Naive thymus-derived CD4-positive, alpha-beta T cell (primary cell): ENCODE measurements at regions not wholly inside any gene's neighbourhood (a gene's known extent, or its start where the extent isn't known, plus 50 kb on each side); places are given as distances from the start of the nearest gene placed in this dataset.
"Not testable (repeated sequence)": the region's sequence is repeated elsewhere in the genome, so short reads cannot be mapped to it uniquely, and the experiment has no call there.

Experiments
- ATAC-seq: fragments of 150-1000 bp; cut with Tn5 transposase; 2 replicates; pipeline ENCODE4 v1.10.0; 2021; ENCODE audit warnings: mild to moderate bottlenecking, moderate library complexity
- CTCF ChIA-PET: fragments of 350-600 bp; sonication (Branson Sonifier 250); formaldehyde crosslinking; loops from one replicate; lab custom pipeline; 2021; ENCODE audit warnings: antibody characterized with exemption; lab: Charles Lee
- POLR2A ChIA-PET: fragments of 350-600 bp; sonication (Branson Sonifier 250); formaldehyde crosslinking; loops from one replicate; lab custom pipeline; 2021; ENCODE audit warnings: antibody characterized with exemption, inconsistent platforms; lab: Charles Lee
- DNase-seq, 9 donors: peaks; one replicate each; pipeline versions ENCODE4 v3.0.0 to v3.0.0-alpha.2; 2020 to 2022; ENCODE audit warnings: mixed read lengths in 1 of 9
- H3K27ac ChIP-seq: one replicate; pipeline ENCODE4 v1.7.0; 2013; ENCODE audit warnings: mild to moderate bottlenecking, low read depth, low read length, moderate library complexity
- H3K27me3 ChIP-seq, 2 donors: one replicate each; pipeline ENCODE4 v1.7.0; 2013; ENCODE audit warnings: low read length in 2 of 2, mild to moderate bottlenecking in 2 of 2, moderate library complexity in 2 of 2; ENCODE audit not compliant: control insufficient read depth in 2 of 2, insufficient read depth in 2 of 2
- H3K36me3 ChIP-seq, 3 experiments: 1 replicate in 2 of 3; 2 replicates in 1 of 3; pipeline ENCODE4 v1.7.0; 2013; ENCODE audit warnings: low read length in 3 of 3, mild to moderate bottlenecking in 3 of 3, moderate library complexity in 1 of 3; ENCODE audit not compliant: insufficient read depth in 3 of 3, control insufficient read depth in 2 of 3
- H3K4me1 ChIP-seq, 2 donors: one replicate each; pipeline ENCODE4 v1.7.0; 2013; ENCODE audit warnings: low read length in 2 of 2, mild to moderate bottlenecking in 2 of 2, moderate library complexity in 1 of 2; ENCODE audit not compliant: control insufficient read depth in 2 of 2, insufficient read depth in 2 of 2
- H3K4me3 ChIP-seq: 2 replicates; pipeline ENCODE4 v1.7.0; 2013; ENCODE audit warnings: mild to moderate bottlenecking, low read length
- H3K9me3 ChIP-seq, 3 experiments: 1 replicate in 2 of 3; 2 replicates in 1 of 3; pipeline ENCODE4 v1.7.0; 2013; ENCODE audit warnings: low read length in 3 of 3; ENCODE audit not compliant: control insufficient read depth in 2 of 3
- H3K27ac Mint-ChIP-seq, 9 donors: one replicate each; pipeline ENCODE4 v1.8.0; 2020 to 2022; ENCODE audit warnings: mixed read lengths in 9 of 9, mild to moderate bottlenecking in 8 of 9, moderate library complexity in 5 of 9, inconsistent platforms in 2 of 9
- H3K27me3 Mint-ChIP-seq, 5 donors: one replicate each; pipeline ENCODE4 v1.8.0; 2021 to 2022; ENCODE audit warnings: mixed read lengths in 5 of 5, mild to moderate bottlenecking in 1 of 5
- H3K36me3 Mint-ChIP-seq, 5 donors: one replicate each; pipeline ENCODE4 v1.8.0; 2020 to 2022; ENCODE audit warnings: mixed read lengths in 5 of 5, mild to moderate bottlenecking in 3 of 5, inconsistent platforms in 1 of 5
- H3K4me1 Mint-ChIP-seq, 7 donors: one replicate each; pipeline ENCODE4 v1.8.0; 2020 to 2022; ENCODE audit warnings: mixed read lengths in 7 of 7, mild to moderate bottlenecking in 3 of 7, inconsistent platforms in 1 of 7
- H3K4me3 Mint-ChIP-seq, 10 donors: one replicate each; pipeline ENCODE4 v1.8.0; 2020 to 2022; ENCODE audit warnings: mild to moderate bottlenecking in 10 of 10, mixed read lengths in 10 of 10, moderate library complexity in 6 of 10, inconsistent platforms in 2 of 10
- H3K9me3 Mint-ChIP-seq, 11 donors: one replicate each; pipeline ENCODE4 v1.8.0; 2020 to 2022; ENCODE audit warnings: mixed read lengths in 11 of 11, mild to moderate bottlenecking in 4 of 11, inconsistent platforms in 1 of 11, moderate library complexity in 1 of 11
- intact Hi-C, 2 donors: fragments of 100-400 bp; cut with micrococcal nuclease; formaldehyde crosslinking; loops; one replicate each; pipeline ENCODE4 v1.15.1; 2023

GRCh38 chrX:140226037-140226436, 260.7 kb upstream of the CXorf66 start:
- H3K4me3 Mint-ChIP-seq, H3K27ac ChIP-seq, CTCF ChIA-PET, ATAC-seq, POLR2A ChIA-PET, H3K27me3 Mint-ChIP-seq, H3K9me3 ChIP-seq, H3K36me3 Mint-ChIP-seq, H3K4me1 Mint-ChIP-seq, DNase-seq, H3K4me3 ChIP-seq, intact Hi-C loops, H3K4me1 ChIP-seq, H3K27me3 ChIP-seq, H3K9me3 Mint-ChIP-seq, H3K27ac Mint-ChIP-seq, H3K36me3 ChIP-seq: not testable (repeated sequence)

GRCh38 chrX:140215894-140216293, 250.6 kb upstream of the CXorf66 start:
- H3K27ac Mint-ChIP-seq, POLR2A ChIA-PET, H3K9me3 Mint-ChIP-seq, H3K4me1 Mint-ChIP-seq, H3K27me3 ChIP-seq, H3K27me3 Mint-ChIP-seq, H3K36me3 ChIP-seq, H3K4me3 Mint-ChIP-seq, ATAC-seq, H3K4me3 ChIP-seq, DNase-seq, H3K9me3 ChIP-seq, CTCF ChIA-PET, intact Hi-C loops, H3K36me3 Mint-ChIP-seq, H3K27ac ChIP-seq, H3K4me1 ChIP-seq: not testable (repeated sequence)

GRCh38 chrX:140214518-140214917, 249.2 kb upstream of the CXorf66 start:
- ATAC-seq, DNase-seq, H3K36me3 Mint-ChIP-seq, H3K36me3 ChIP-seq, H3K9me3 Mint-ChIP-seq, H3K4me3 ChIP-seq, H3K4me3 Mint-ChIP-seq, H3K27ac ChIP-seq, H3K4me1 Mint-ChIP-seq, H3K27ac Mint-ChIP-seq, H3K4me1 ChIP-seq, H3K27me3 Mint-ChIP-seq, H3K27me3 ChIP-seq, intact Hi-C loops, H3K9me3 ChIP-seq, CTCF ChIA-PET, POLR2A ChIA-PET: not testable (repeated sequence)

- Mint-ChIP-seq H3K27me3 (peaks cover 0 to 8% (median 0%) of the 10 kb centered on the region in 5 donors), H3K36me3 (no peaks in the 10 kb centered on the region), H3K27ac (no peak overlapping the region), H3K9me3 (peaks cover 0 to 6% (median 0%) of the 10 kb centered on the region in 11 donors), H3K4me3 (no peak overlapping the region), H3K4me1 (no peaks in the 10 kb centered on the region)
- H3K27me3 ChIP-seq, result no peaks in the 10 kb centered on the region
- intact Hi-C loops, result no loop called here
- ATAC-seq (no peak), DNase-seq (no peak)
- no peaks in the 10 kb centered on the region for H3K36me3 ChIP-seq
- H3K9me3 ChIP-seq, result no peaks in the 10 kb centered on the region
- H3K27ac ChIP-seq, result no peak overlapping the region
- CTCF ChIA-PET, result no interaction called here
- no peaks in the 10 kb centered on the region for H3K4me1 ChIP-seq
- POLR2A ChIA-PET, result no interaction called here
- H3K4me3 ChIP-seq, result no peak overlapping the region
These were observed 241.3 kb upstream of the CXorf66 start for GRCh38 chrX:140206657-140207056.

GRCh38 chrX:140190441-140191108, 225.3 kb upstream of the CXorf66 start:
- POLR2A ChIA-PET, result no interaction called here
- Mint-ChIP-seq H3K27ac (no peak overlapping the region), H3K4me1 (peaks cover 0 to 1% (median 0%) of the 10 kb centered on the region in 7 donors), H3K27me3 (no peaks in the 10 kb centered on the region), H3K36me3 (no peaks in the 10 kb centered on the region), H3K4me3 (no peak overlapping the region), H3K9me3 (no peaks in the 10 kb centered on the region)
- H3K27ac ChIP-seq, result no peak overlapping the region
- CTCF ChIA-PET, result no interaction called here
- H3K27me3 ChIP-seq, result no peaks in the 10 kb centered on the region
- intact Hi-C loops, result no loop called here
- H3K4me1 ChIP-seq, result no peaks in the 10 kb centered on the region
- no peak overlapping the region for H3K4me3 ChIP-seq
- no peaks in the 10 kb centered on the region for H3K9me3 ChIP-seq
- ATAC-seq (no peak), DNase-seq (no peak)
- H3K36me3 ChIP-seq, result no peaks in the 10 kb centered on the region

GRCh38 chrX:140180585-140180984, 215.3 kb upstream of the CXorf66 start:
- ChIA-PET POLR2A (no interaction called here), CTCF (no interaction called here)
- Mint-ChIP-seq H3K4me1 (no peaks in the 10 kb centered on the region), H3K4me3 (no peak overlapping the region), H3K36me3 (no peaks in the 10 kb centered on the region), H3K9me3 (no peaks in the 10 kb centered on the region), H3K27me3 (peaks cover 0 to 4% (median 0%) of the 10 kb centered on the region in 5 donors), H3K27ac (no peak overlapping the region)
- H3K9me3 ChIP-seq, result no peaks in the 10 kb centered on the region
- no peaks in the 10 kb centered on the region for H3K27me3 ChIP-seq
- intact Hi-C loops, result no loop called here
- H3K27ac ChIP-seq, result no peak overlapping the region
- H3K4me1 ChIP-seq, result no peaks in the 10 kb centered on the region
- H3K36me3 ChIP-seq, result no peaks in the 10 kb centered on the region
- DNase-seq (no peak), ATAC-seq (no peak)
- H3K4me3 ChIP-seq, result no peak overlapping the region

- Mint-ChIP-seq H3K4me3 (no peak overlapping the region), H3K27ac (no peak overlapping the region), H3K27me3 (peaks cover 0 to 4% (median 0%) of the 10 kb centered on the region in 5 donors), H3K9me3 (no peaks in the 10 kb centered on the region), H3K36me3 (no peaks in the 10 kb centered on the region), H3K4me1 (no peaks in the 10 kb centered on the region)
- DNase-seq, result no peak
- ChIA-PET CTCF (no interaction called here), POLR2A (no interaction called here)
- intact Hi-C loops, result no loop called here
- H3K36me3 ChIP-seq, result no peaks in the 10 kb centered on the region
- no peak overlapping the region for H3K4me3 ChIP-seq
- H3K4me1 ChIP-seq, result no peaks in the 10 kb centered on the region
- H3K27me3 ChIP-seq, result no peaks in the 10 kb centered on the region
- no peak overlapping the region for H3K27ac ChIP-seq
- no peaks in the 10 kb centered on the region for H3K9me3 ChIP-seq
- no peak for ATAC-seq
These were observed 212.5 kb upstream of the CXorf66 start for GRCh38 chrX:140177821-140178220.
